ENCODE measurements at regions not wholly inside any gene's neighbourhood (a gene's known extent, or its start where the extent isn't known, plus 50 kb on each side); places are given as distances from the start of the nearest gene placed in this dataset.

- 0 out of 3 replicates have a peak, but pooled peaks cover 3% of the 10 kb centered on the region for H3K4me1 Mint-ChIP-seq
- Histone ChIP-seq H3K9me2 (ENCODE audit: insufficient read depth) (no peaks in the 10 kb centered on the region), H3F3A (replicated peaks; ENCODE audit: low read depth) (no peaks in the 10 kb centered on the region), H4K20me1 (replicated peaks; ENCODE audit: insufficient read depth) (no peaks in the 10 kb centered on the region), H3K27ac (ENCODE audit: low read depth) (no peak overlapping the region), H3K36me3 (ENCODE audit: insufficient read depth) (no peaks in the 10 kb centered on the region), H2AFZ (no peak overlapping the region), H3K4me2 (no peak overlapping the region), H3K4me3 (no peak overlapping the region), H3K4me1 (ENCODE audit: insufficient read depth) (no peaks in the 10 kb centered on the region), H3K27me3 (ENCODE audit: insufficient read depth) (no peaks in the 10 kb centered on the region), H3K79me2 (replicated peaks; ENCODE audit: insufficient read depth) (no peaks in the 10 kb centered on the region)
- H3K4me3 Mint-ChIP-seq = no peak overlapping the region
- no peaks in the 10 kb centered on the region for H3K9me3 Mint-ChIP-seq
- no peaks in the 10 kb centered on the region for H3K36me3 Mint-ChIP-seq (ENCODE audit: low read depth)
- H3K27ac Mint-ChIP-seq = no peak overlapping the region
- no peak for DNase-seq (ENCODE audit: low spot score)
- TF ChIP-seq ETS1 (IDR thresholded peaks at IDR 0.05) (no peak), EZH2phosphoT487 (IDR thresholded peaks at IDR 0.05; ENCODE audit: unreplicated experiment) (no peak), CREB1 (CRISPR knock-in tag; IDR thresholded peaks at IDR 0.05; ENCODE audit: low read depth) (no peak), REST (IDR thresholded peaks at IDR 0.05; ENCODE audit: unreplicated experiment) (no peak), ZNF462 (CRISPR knock-in tag; IDR thresholded peaks at IDR 0.05) (no peak), CTCF (conservative IDR thresholded peaks at IDR 0.05; ENCODE audit: low read depth in 2 of 2) (no peak), POLR2AphosphoS5 (IDR thresholded peaks at IDR 0.05; ENCODE audit: low read depth) (no peak), STAT1 (IDR thresholded peaks at IDR 0.05; ENCODE audit: unreplicated experiment) (no peak), JUNB (IDR thresholded peaks at IDR 0.05; ENCODE audit: unreplicated experiment) (no peak), ZNF331 (CRISPR knock-in tag; IDR thresholded peaks at IDR 0.05; ENCODE audit: low read depth) (no peak), NANOG (IDR thresholded peaks at IDR 0.05; ENCODE audit: borderline replicate concordance) (no peak), EZH2 (IDR thresholded peaks at IDR 0.05; ENCODE audit: low read depth, unreplicated experiment) (no peak), ZNF114 (CRISPR knock-in tag; IDR thresholded peaks at IDR 0.05) (no peak)
- ATAC-seq = no peak
- peaks cover 1% of the 10 kb centered on the region for H3K27me3 Mint-ChIP-seq (ENCODE audit: insufficient read depth, low read depth, poor library complexity)
These were observed 542.2 kb upstream of the NDST4 start for GRCh38 chr4:115655626-115656025.

Data from GM23338 (cell line).